Left cardiac atrium (tissue), 4 donors: ENCODE measurements at regions not wholly inside any gene's neighbourhood (a gene's known extent, or its start where the extent isn't known, plus 50 kb on each side); places are given as distances from the start of the nearest gene placed in this dataset.

Experiments
- ATAC-seq, 2 donors: fragments of 200-7000 bp; cut with Tn5 transposase; one replicate each; pipeline ENCODE4 v1.9.1; 2020; ENCODE audit warnings: mild to moderate bottlenecking in 2 of 2, moderate library complexity in 2 of 2
- DNase-seq: peaks from one replicate; pipeline ENCODE4 v3.0.0-alpha.2; 2020
- intact Hi-C, 2 donors: fragments of 100-400 bp; cut with DNase I; formaldehyde crosslinking; loops; one replicate each; pipeline versions ENCODE4 v1.14.1 to v1.15.1; 2022 to 2023
- donor health status: DM: no; HTN: yes; CAD: no.
- donor health status: DM: no; HTN: yes; CAD: no; lungs with severe emphysema.
- donor health status: DM: yes; HTN: yes; CAD: no.
- donor health status: Dilated cardiomyopathy.

DNA sequence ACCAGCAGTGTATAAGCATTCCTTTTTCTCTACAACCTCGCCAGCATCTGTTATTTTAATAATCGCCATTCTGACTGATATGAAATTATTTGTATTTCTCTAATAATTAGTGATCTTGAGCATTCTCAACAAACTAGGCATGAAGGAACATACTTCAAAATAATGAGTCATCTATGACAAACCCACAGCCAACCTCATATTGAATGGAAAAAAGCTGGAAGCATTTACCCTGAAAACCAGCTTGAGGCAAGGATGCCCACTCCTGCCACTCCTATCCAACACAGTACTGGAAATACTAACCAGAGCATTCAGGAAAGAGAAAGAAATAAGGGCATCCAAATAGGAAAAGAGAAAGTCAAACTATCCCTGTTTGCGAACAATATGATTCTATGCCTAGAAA, 390.6 kb upstream of the ID4 start:
- intact Hi-C loops: no loop called here

DNA sequence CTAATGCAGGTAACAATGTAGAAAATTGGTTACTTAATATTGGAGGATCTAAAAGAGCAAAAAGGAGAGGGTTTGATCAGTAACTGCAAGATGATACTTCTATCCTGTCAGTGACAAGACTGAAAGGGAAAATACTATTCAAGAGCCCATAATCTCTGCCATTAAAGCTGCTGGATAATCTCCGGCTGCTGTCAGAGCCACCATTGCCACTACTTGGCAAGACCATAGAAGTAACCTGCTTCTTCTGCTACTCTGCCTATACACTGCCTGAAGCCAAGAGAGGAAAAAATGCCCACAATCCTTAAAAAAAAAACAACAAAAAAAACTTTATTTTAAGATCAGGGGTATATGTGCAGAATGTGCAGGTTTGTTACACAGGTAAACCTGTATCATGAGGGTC, 386.5 kb upstream of the ID4 start:
- no peak for DNase-seq
- no peak for ATAC-seq
- intact Hi-C loops: no loop called here

More for the DNA sequence above, 390.6 kb upstream of the ID4 start:
- DNase-seq (no peak), ATAC-seq (no peak)

DNA sequence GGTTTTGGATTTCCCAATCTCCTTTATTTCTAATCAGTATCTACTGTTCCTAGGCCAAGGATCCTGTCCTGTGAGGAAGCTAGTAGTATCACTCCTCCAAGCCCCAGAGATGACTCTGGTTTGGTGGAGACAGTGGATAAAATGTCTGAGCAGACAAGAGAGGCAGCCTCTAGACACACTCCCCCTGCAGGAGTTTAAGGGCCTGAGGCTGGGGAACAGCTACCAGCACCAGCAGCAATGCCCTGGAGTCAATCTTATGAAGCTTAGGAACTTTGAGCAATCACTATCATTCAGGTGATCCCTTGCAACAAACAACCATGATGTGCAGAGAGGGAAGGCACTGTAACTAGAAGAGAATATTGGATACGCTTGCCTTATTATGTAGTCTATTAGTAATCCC, 384.7 kb upstream of the ID4 start:
- no peak for DNase-seq
- ATAC-seq: no peak
- intact Hi-C loops: no loop called here

DNA sequence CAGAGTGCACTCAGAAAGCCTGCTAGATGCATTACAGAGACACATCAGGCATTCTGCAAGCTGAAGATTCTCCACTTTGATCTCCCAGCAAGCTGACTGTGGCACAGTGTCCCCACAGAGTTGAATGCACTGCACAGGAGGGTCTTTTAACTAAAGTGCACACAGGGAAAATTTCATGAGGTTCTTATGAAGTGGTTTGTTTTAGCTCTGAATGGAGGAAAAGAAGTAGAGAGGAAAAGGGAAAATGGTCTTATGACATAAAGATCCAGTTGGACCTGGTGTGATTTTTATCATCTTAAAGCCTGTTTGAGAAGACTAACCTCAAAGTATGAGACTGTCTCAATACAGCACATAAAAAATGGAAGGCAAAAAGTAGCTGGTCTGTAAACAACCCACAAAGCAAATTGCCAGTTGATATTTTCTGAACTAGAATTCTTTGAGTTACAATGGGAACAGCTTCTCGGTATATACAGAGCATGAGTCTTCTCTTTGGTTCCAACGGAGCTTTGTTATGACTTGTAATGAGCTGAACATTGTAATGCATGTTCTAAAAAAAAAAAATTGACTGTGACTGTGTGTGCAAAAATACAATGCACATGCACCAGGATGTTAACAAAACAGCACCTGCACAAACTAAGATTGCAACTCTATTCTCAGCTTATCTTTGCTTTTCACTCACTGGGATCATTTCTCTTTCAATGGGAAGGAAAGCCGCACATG, 383.0 kb upstream of the ID4 start:
- intact Hi-C loops: no loop called here
- DNase-seq (no peak), ATAC-seq (no peak)

DNA sequence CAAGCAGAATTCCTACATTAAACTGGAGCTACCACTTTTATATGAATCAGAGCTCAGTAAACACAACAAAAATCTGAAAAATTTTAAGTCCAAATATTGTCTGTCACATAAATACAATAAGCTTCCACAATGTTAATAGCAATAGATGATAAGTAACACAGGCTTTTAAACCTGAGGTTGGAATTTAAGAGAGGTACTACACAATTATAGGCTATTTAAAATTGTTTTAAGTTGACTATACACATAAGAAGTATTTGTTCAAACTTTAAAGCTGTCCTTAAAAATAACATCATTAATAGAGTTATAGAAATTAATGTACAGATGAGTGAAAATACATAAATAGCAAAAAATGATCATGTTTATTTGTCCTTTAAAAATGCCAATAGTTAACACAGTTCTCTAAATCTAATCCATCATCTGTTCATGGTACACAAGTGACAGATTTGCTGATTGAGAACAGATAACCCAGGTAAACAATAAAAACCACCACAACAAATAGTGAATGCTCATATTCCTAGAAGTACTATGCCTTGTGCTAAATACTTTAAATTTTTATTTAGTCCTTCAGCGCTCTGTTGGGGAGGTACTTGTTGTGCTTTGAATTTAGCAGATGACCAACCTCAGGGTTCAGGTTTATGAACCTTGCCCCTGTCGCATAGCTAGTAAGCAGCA, 382.3 kb upstream of the ID4 start:
- no peak for ATAC-seq
- no peak for DNase-seq
- intact Hi-C loops: no loop called here

DNA sequence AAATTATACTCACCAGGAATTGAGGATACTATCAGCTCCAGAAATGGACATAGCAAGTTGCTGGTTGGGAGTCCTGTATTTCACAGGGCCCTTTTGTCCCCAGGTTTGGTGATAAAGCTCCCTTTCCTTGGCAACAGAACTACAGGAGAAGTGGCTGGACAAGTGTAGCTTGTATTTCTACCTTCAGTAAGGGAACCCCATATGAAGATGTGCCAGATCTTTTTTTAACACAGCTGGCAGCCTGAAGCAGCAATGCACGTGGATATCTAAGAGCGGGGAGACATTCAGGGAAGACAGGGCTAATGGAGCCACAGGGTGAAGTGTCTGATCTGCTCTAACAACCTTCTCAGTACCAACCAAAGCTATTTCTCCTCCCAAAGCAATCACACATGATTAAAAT, 373.9 kb upstream of the ID4 start:
- intact Hi-C loops: no loop called here
- DNase-seq: no peak
- peak in 1 of 2 donors; percentile 21 for ATAC-seq

DNA sequence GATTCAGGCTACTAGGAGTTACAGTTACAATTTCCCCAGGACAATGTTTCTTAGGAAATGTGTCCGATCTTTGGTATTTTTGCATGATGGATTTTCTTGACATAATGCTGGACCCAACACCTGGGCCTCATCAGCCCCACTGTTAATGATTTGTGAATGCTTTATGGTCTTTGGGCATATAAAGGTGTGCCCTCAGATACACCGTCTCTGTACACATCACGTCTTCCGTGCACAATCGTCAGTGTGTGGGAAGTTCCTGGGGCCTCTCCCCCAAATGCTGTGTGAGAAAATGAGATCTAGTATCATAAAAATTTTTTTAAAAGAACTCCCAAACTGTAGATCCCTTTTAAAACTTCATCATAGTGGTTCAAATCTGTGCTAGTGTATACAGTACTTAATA, 373.2 kb upstream of the ID4 start:
- DNase-seq (no peak), ATAC-seq (no peak)
- intact Hi-C loops: no loop called here

DNA sequence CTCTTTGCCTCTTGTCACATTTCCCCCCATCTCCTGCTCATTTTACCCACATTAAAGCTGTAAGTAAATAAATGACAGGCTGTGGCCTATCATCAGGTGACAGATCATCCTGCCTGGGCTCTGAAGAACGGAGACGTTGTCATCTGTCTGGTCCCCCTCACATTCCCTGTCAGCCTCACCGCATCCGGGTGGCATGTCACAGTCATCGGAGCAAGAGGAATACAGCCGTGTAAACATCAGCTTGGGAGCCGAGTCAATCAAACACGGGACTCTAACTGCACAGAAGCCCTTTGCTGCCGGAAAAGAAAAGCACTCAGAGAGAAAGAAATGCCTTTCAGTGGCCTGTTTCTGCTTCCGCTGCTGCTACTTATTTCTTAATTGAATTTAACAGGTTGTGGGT, 371.9 kb upstream of the ID4 start:
- intact Hi-C loops: no loop called here
- ATAC-seq (no peak), DNase-seq (no peak)

DNA sequence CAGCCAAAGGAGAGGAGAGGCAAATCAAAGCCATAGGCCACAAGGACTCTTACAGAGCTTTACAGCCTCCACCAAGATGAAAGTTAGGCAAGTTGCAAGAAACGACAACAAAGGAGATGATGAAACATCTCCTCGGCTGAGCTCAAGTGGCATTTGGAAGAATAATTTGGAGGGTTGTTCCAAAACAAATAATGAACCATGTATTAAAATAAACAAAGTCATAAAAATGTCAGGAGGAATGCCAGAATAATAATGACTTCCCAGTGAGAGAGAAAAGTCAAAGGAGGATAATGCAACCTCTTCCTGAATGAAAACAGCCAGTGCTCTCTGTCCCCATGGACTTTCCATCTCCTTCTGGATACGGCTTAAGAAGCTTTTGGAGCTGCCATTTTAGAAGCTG, 371.4 kb upstream of the ID4 start:
- intact Hi-C loops: no loop called here
- ATAC-seq: no peak
- DNase-seq: no peak

DNA sequence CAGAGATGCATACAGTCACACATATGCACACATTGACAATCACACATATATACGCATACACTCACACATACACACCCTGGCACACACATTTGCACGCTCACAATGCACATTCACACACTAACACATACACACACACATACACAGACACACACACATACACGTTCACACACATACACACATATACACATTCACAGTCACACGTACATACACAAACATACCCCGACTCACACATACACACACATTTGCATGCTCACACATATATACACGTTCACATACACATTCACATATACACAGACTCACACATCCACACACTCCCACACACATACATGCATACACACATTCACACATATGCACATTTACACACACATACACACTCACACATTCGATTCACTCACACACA, 366.8 kb upstream of the ID4 start:
- intact Hi-C loops: no loop called here
- ATAC-seq (no peak), DNase-seq (no peak)

DNA sequence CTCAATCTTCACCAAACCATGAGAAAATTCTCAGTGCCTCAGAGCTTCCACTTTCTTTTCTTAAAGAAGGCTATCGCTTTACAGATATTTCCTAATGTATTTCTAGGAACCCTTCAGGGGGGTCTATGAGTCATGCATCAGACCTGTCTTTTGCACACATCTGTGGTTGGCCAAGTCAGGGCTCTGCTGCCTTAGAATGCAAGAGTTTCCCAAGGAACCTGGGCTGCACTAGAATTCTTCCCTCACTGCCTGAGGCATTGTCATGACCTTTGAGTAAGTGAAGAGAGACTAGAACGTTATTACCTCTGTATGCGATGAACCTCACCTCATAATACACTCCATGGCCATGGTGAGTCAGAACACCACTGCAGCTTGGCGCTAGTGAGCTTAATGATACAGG, 365.0 kb upstream of the ID4 start:
- no peak for DNase-seq
- peak in 1 of 2 donors; percentile 73 for ATAC-seq
- intact Hi-C loops: no loop called here

DNA sequence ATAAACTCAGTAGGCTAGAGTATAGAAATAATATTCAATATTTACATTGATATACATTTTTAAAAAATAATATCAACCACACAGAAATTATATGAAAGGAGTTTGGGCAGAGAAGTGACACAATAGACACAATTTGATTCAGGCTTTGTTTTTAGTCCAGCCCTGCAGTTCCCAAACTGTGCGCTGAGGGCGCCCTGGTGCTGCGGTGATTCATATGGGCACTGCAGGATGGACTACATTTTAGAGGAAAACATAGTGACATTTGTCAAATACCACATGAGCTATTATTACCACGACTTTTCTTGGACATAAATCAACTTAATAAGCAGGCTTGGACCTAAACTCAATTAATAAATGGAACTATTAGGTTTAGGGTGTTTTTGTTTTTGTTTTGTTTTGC, 364.3 kb upstream of the ID4 start:
- DNase-seq (no peak), ATAC-seq (no peak)
- intact Hi-C loops: no loop called here

DNA sequence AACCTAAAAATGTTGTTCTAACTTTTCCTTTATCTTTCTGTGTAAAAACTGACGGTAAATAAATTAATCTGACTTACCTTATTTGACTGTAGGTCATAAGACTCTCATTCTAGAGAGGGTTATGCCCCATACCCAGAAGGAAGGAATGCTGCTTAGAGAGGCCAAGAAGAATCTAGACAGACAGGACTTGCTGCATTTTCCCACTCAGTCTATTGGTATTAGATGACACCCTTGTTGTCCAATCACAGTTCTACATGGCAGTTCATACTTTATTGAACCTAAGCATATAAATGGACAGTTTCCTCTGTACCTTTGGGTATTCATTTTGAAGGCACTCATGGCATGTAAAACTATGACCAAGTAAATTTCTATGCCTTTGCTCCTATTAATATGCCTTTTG, 359.6 kb upstream of the ID4 start:
- intact Hi-C loops: no loop called here
- ATAC-seq (no peak), DNase-seq (no peak)

DNA sequence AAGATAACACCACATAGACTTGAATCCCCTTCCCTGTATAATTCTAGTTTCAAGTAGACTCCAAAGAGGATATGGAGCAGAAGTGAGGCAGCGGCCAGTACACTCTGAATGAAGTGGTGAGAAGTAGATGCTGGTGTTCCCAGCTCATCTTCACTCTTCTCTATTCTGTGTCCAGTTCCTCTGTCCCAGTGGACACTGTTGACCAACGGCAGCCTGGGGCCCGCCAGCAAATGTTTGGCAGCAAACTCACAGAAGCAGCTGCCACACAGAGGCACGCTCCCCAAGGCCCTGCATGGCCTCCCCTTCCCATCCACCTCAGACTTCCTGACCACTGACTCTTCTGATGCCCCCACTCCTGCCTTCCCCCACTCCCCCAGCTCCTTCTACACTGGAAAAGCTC, 358.9 kb upstream of the ID4 start:
- DNase-seq (no peak), ATAC-seq (peak in 1 of 2 donors; percentile 50)
- intact Hi-C loops: no loop called here

DNA sequence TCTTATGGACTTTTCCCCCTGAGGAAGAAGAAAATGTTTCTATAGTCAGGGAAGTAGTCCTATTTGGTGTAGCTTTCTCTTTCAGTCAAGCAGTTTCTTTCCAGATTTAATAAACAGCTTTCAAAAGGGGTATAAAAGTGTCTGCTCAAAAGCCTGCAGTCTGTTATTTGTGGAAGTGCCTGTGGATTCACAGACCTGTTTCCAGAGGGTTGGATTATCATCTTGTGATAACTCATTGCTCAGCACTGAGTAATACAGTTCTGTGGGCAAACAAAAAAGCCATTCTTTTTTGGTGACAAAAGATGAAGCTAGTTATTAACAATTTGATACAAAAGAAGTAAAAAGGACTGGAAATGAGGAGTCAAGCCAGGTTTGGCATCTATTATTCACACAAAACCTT, 358.2 kb upstream of the ID4 start:
- intact Hi-C loops: no loop called here
- DNase-seq (no peak), ATAC-seq (no peak)

DNA sequence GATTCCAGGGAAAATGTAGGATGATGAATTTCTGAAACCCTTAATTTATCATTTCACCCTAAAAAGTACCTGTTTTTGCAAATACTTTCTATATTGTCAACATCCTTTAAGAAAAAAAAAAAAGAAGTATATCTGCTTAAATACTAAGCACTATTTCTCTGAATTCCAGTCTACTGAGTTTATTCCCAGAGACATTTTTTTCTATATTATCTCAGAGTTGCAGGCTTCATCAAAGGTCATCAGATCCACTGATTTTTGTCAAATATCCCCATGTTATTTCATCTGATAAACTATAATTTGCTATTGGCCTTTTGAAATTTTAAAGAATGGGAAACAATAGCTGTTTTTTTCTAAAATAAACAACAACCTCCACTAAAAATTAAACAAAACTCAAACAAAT, 357.6 kb upstream of the ID4 start:
- ATAC-seq (no peak), DNase-seq (no peak)
- intact Hi-C loops: no loop called here

DNA sequence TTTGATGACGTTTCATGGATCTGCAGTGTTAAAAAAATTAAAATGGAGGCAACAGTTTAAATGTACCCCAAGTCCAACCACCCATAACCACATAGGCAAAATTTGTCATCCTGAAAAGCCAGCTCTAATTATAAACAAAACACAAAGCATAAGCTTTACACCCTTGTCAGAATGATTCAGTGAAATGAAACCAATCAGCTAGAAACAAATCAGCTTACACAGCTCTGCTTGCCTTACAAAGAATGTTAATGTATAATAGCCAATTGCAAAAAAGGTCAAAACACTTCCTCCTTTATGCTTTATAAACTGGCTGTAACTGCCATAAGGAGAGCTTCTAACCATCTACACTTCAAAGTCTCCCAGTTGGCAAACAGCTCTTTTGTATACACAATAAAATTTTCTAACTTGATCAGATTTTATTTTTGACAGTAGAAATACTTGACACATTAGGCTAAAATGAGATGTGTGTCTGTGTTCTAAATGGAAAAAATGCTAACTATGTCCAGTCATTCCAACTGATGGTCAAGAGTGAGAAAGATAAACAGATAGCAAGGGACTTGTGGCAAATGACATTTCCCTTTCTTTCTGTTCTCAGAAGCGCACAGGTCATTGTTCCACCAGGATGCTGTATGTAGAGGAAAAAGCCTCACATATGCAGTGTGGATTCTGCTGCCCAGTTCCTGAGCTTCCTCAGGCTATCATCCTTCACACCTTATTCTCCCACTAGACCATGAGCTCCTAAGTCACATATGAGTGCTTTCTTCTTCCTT, 344.3 kb upstream of the ID4 start:
- intact Hi-C loops: no loop called here
- ATAC-seq: no peak
- DNase-seq: no peak

DNA sequence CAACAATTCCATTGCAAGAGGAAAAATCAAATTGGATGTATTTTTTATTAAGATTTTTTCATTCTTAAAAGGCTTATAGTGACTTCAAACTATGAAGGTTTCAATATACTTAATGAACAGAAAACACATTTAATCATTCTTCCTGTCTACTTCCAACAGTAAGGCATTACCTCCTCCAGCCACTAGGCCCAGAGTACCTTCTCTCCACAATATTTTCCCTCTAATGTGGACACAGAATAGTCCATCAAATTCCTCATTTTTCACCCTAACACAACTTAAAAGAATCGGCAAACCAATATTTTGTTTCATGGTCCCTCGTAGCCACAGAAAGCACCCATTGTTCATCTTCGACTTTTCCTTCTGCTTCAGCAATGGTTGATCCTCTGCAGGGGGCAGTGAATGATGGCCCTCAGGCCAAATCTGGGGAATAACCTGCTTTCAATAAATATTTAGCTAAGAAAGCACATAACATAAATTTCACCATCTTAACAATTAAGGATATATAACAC, 335.4 kb upstream of the ID4 start:
- no peak for DNase-seq
- intact Hi-C loops: no loop called here
- ATAC-seq: no peak

DNA sequence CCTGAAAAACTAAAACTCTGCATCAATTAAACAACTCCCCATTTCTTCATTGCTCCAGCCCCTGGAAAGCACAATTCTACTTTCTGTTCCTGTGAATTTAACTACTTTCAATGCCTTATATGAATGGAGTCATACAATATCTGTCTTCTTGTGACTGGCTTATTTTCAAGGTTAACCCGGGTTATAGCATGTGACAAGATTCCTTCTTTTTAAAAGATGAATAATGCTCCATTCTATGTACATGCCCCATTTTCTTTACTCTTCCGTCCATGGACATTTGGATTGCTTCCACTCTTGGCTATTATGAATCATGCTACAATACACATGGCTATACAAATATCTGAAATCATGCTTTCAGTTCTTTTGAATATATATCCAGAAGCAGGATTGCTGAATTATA, 334.9 kb upstream of the ID4 start:
- intact Hi-C loops: no loop called here
- no peak for ATAC-seq
- no peak for DNase-seq

DNA sequence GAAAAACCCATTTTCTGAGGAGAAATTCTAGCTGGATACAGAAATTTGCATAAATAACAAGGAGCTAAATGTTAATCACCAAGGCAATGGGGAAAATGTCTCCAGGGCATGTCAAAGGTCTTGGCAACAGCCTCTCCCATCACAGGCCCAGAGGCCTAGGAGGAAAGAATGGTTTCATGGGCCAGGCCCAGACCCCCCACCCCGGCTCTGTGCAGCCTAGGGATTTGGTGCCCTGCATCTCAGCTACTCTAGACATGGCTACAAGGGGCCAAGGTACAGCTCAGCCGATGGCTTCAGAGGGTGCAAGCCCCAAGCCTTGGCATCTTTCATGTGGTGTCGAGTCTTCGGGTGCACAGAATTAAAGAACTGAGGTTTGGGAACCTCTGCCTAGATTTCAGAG, 321.2 kb upstream of the ID4 start:
- ATAC-seq (no peak), DNase-seq (no peak)
- intact Hi-C loops: no loop called here

DNA sequence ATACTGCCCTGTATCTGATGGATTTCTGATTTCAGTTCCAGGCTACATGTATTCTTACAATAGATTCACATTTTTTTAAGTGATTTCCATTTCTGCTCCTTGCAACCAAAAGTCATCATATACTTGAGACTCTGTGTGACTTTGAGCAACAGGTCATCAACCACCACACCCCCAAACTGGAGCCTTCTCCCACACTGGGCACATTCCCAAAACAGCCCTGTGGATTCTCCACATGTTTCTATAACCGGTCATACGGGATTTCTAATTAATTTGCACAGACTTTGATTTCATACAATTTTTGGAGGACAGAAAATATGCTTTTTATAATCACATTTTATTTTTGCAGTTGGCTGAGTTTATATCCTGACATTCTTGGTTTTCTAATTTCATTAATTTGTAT, 317.2 kb upstream of the ID4 start:
- intact Hi-C loops: no loop called here
- DNase-seq (no peak), ATAC-seq (no peak)
